Mesenchymal stem cell (in vitro differentiated cells and primary cell): ENCODE measurements at regions not wholly inside any gene's neighbourhood (a gene's known extent, or its start where the extent isn't known, plus 50 kb on each side); places are given as distances from the start of the nearest gene placed in this dataset.

ENCODE experiments used
- DNase-seq: peaks from one replicate; pipeline ENCODE4 v3.0.0-alpha.2; 2013
- H2AFZ ChIP-seq: one replicate; pipeline ENCODE4 v1.6.1; 2013; ENCODE audit warnings: low read depth, mild to moderate bottlenecking, control low read depth, inconsistent platforms, low read length, moderate library complexity
- H2AK5ac ChIP-seq: 2 replicates; pipeline ENCODE4 v1.6.1; 2013; ENCODE audit warnings: low read length, moderate library complexity, mild to moderate bottlenecking, inconsistent platforms; ENCODE audit not compliant: severe bottlenecking
- H2BK120ac ChIP-seq: one replicate; pipeline ENCODE4 v1.6.1; 2013; ENCODE audit warnings: low read depth, mild to moderate bottlenecking, inconsistent platforms, low read length, moderate library complexity
- H2BK12ac ChIP-seq, 2 experiments: one replicate each; pipeline ENCODE4 v1.6.1; 2013; ENCODE audit warnings: inconsistent platforms in 2 of 2, low read length in 2 of 2, mild to moderate bottlenecking in 2 of 2, moderate library complexity in 2 of 2, control low read depth in 1 of 2
- H2BK15ac ChIP-seq: one replicate; pipeline ENCODE4 v1.6.1; 2013; ENCODE audit warnings: mild to moderate bottlenecking, low read depth, inconsistent platforms; ENCODE audit not compliant: poor library complexity, severe bottlenecking
- H2BK5ac ChIP-seq: 2 replicates; pipeline ENCODE4 v1.6.1; 2013; ENCODE audit warnings: low read depth, mild to moderate bottlenecking, low read length, control low read depth, inconsistent platforms; ENCODE audit not compliant: poor library complexity, severe bottlenecking
- H3K14ac ChIP-seq, 2 experiments: one replicate each; pipeline ENCODE4 v1.6.1; 2013; ENCODE audit warnings: inconsistent platforms in 2 of 2, low read length in 2 of 2, control low read depth in 1 of 2, mild to moderate bottlenecking in 1 of 2, moderate library complexity in 1 of 2
- H3K18ac ChIP-seq, 2 experiments: one replicate each; pipeline ENCODE4 v1.6.1; 2013; ENCODE audit warnings: inconsistent platforms in 2 of 2, low read length in 2 of 2, control low read depth in 1 of 2, low read depth in 1 of 2, mild to moderate bottlenecking in 1 of 2
- H3K23ac ChIP-seq, 2 experiments: one replicate each; pipeline ENCODE4 v1.6.1; 2013; ENCODE audit warnings: inconsistent platforms in 2 of 2, low read length in 2 of 2, mild to moderate bottlenecking in 2 of 2, moderate library complexity in 2 of 2, control low read depth in 1 of 2
- H3K27ac ChIP-seq: 2 replicates; pipeline ENCODE4 v1.5.1; 2013; ENCODE audit warnings: mild to moderate bottlenecking, moderate library complexity, low read length, control low read depth, inconsistent platforms; ENCODE audit not compliant: poor library complexity, severe bottlenecking
- H3K27me3 ChIP-seq, 2 experiments: 2 replicates each; pipeline versions ENCODE4 v1.6.1 to v1.7.0; 2013; ENCODE audit warnings: low read length in 2 of 2, mild to moderate bottlenecking in 2 of 2, moderate library complexity in 2 of 2, control low read depth in 1 of 2, inconsistent platforms in 1 of 2; ENCODE audit not compliant: control insufficient read depth in 1 of 2, insufficient read depth in 1 of 2
- H3K36me3 ChIP-seq, 2 experiments: 2 replicates each; pipeline versions ENCODE4 v1.6.1 to v1.7.0; 2013; ENCODE audit warnings: low read length in 2 of 2, control low read depth in 1 of 2, inconsistent platforms in 1 of 2, low read depth in 1 of 2, mild to moderate bottlenecking in 1 of 2; ENCODE audit not compliant: insufficient read depth in 2 of 2, control insufficient read depth in 1 of 2
- H3K4ac ChIP-seq, 2 experiments: one replicate each; pipeline ENCODE4 v1.6.1; 2013; ENCODE audit warnings: inconsistent platforms in 2 of 2, low read length in 2 of 2, mild to moderate bottlenecking in 2 of 2, moderate library complexity in 2 of 2, control low read depth in 1 of 2, low read depth in 1 of 2
- H3K4me1 ChIP-seq: 2 replicates; pipeline ENCODE4 v1.6.1; 2013; ENCODE audit warnings: low read depth, low read length, control low read depth; ENCODE audit not compliant: control insufficient read depth, insufficient read depth
- H3K4me2 ChIP-seq: 2 replicates; pipeline ENCODE4 v1.6.1; 2013; ENCODE audit warnings: low read length, mild to moderate bottlenecking, inconsistent platforms; ENCODE audit not compliant: poor library complexity, severe bottlenecking
- H3K4me3 ChIP-seq, 2 experiments: 2 replicates each; pipeline versions ENCODE4 v1.5.1 to v1.7.0; 2013; ENCODE audit warnings: low read length in 2 of 2, mild to moderate bottlenecking in 2 of 2, control low read depth in 1 of 2, low read depth in 1 of 2; ENCODE audit not compliant: insufficient read depth in 1 of 2
- H3K79me1 ChIP-seq: replicated peaks from 2 replicates; pipeline ENCODE4 v1.6.1; 2013; ENCODE audit warnings: mild to moderate bottlenecking, control low read depth, low read length, inconsistent platforms; ENCODE audit not compliant: poor library complexity, severe bottlenecking
- H3K9ac ChIP-seq: 2 replicates; pipeline ENCODE4 v1.7.0; 2013; ENCODE audit warnings: mild to moderate bottlenecking, low read length, moderate library complexity
- H3K9me3 ChIP-seq: 2 replicates; pipeline ENCODE4 v1.7.0; 2013; ENCODE audit warnings: mild to moderate bottlenecking, low read length; ENCODE audit not compliant: control insufficient read depth
- H4K8ac ChIP-seq: one replicate; pipeline ENCODE4 v1.6.1; 2013; ENCODE audit warnings: inconsistent platforms, mild to moderate bottlenecking, low read length, moderate library complexity
- H4K91ac ChIP-seq: one replicate; pipeline ENCODE4 v1.6.1; 2013; ENCODE audit warnings: mild to moderate bottlenecking, low read length, inconsistent platforms
- WGBS: methylation state at CpG from one replicate; pipeline ENCODE4 v1.1.7; 2013; ENCODE audit warnings: mixed read lengths; 5-methylcytosine and 5-hydroxymethylcytosine counted together

GRCh38 chr18:25743646-25744151 is 346.7 kb downstream of the SS18 start:
- no peak overlapping the region for H3K9ac ChIP-seq
- H3K14ac ChIP-seq, result no peak overlapping the region
- peaks cover 4% of the 10 kb centered on the region for H3K4me1 ChIP-seq
- H4K8ac ChIP-seq, result no peak overlapping the region
- no peak overlapping the region for H4K91ac ChIP-seq
- no peak overlapping the region for H3K23ac ChIP-seq
- H3K4me3 ChIP-seq, result no peak overlapping the region
- H2AFZ ChIP-seq, result no peak overlapping the region
- H2AK5ac ChIP-seq, result no peak overlapping the region
- H3K18ac ChIP-seq, result no peak overlapping the region
- no peaks in the 10 kb centered on the region for H3K9me3 ChIP-seq
- peak overlapping the region in 1 of 2 experiments; percentile 7 for H2BK12ac ChIP-seq
- no peak overlapping the region for H2BK120ac ChIP-seq
- no peak for DNase-seq
- no peaks in the 10 kb centered on the region for H3K36me3 ChIP-seq
- no peak overlapping the region for H3K27ac ChIP-seq
- 51% methylated on average over 7 of the region's 7 CpGs for WGBS
- H3K27me3 ChIP-seq, result peaks cover 0 to 10% of the 10 kb centered on the region in 2 experiments
- no peak overlapping the region for H2BK5ac ChIP-seq
- no peaks in the 10 kb centered on the region for H3K79me1 ChIP-seq
- H3K4me2 ChIP-seq, result no peak overlapping the region
- no peak overlapping the region for H3K4ac ChIP-seq
- no peak overlapping the region for H2BK15ac ChIP-seq

DNA sequence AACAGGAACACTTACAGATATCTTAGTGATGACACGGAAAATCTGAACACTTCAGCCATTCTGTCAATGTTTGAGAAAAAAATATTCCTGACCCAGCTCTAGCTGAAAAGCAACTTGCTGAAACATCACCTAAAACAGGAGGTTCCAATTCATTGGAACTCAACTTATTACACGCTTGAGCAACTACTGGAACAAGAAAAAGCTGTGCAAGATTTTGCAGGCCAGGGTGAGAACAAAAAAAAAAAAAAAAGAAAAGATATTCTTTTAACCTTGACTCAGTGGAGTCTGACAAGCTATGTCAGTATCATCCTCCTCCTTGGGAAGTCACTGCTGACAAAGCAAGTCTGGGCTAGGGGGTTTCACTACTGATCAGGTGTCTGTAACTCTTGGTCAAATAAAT is 351.0 kb downstream of the SS18 start:
- Histone ChIP-seq H3K27ac (peak overlapping the region; percentile 48), H4K91ac (no peak overlapping the region), H3K4me2 (no peak overlapping the region), H3K23ac (no peak overlapping the region), H2BK12ac (no peak overlapping the region), H2BK5ac (no peak overlapping the region), H4K8ac (no peak overlapping the region), H3K4me3 (no peak overlapping the region), H2BK15ac (no peak overlapping the region), H3K14ac (no peak overlapping the region), H3K9ac (no peak overlapping the region), H3K36me3 (no peaks in the 10 kb centered on the region), H2AK5ac (no peak overlapping the region), H3K79me1 (no peaks in the 10 kb centered on the region), H2AFZ (no peak overlapping the region), H2BK120ac (no peak overlapping the region), H3K9me3 (no peaks in the 10 kb centered on the region), H3K4me1 (peaks cover 12% of the 10 kb centered on the region), H3K18ac (no peak overlapping the region), H3K4ac (no peak overlapping the region), H3K27me3 (peaks cover 0 to 16% of the 10 kb centered on the region in 2 experiments)
- 91% methylated on average over 1 of the region's 2 CpGs for WGBS
- no peak for DNase-seq

- Histone ChIP-seq H3K9ac (no peak overlapping the region), H2AK5ac (peak overlapping the region; percentile 20), H3K36me3 (no peaks in the 10 kb centered on the region), H4K8ac (no peak overlapping the region), H3K4me3 (no peak overlapping the region), H3K9me3 (no peaks in the 10 kb centered on the region), H3K27ac (no peak overlapping the region), H2BK120ac (no peak overlapping the region), H3K18ac (no peak overlapping the region), H2AFZ (peak overlapping the region; percentile 31), H3K4me1 (peaks cover 12% of the 10 kb centered on the region), H3K14ac (no peak overlapping the region), H2BK5ac (no peak overlapping the region), H3K27me3 (peaks cover 0 to 17% of the 10 kb centered on the region in 2 experiments), H3K23ac (no peak overlapping the region), H3K4me2 (no peak overlapping the region), H4K91ac (no peak overlapping the region), H2BK12ac (peak overlapping the region in 1 of 2 experiments; percentile 4), H2BK15ac (no peak overlapping the region), H3K4ac (no peak overlapping the region), H3K79me1 (no peaks in the 10 kb centered on the region)
- DNase-seq, result peak; percentile 88
- 58% methylated on average over 6 of the region's 7 CpGs for WGBS
Observed at GRCh38 chr18:25737710-25738311, 352.6 kb downstream of the SS18 start.

DNA sequence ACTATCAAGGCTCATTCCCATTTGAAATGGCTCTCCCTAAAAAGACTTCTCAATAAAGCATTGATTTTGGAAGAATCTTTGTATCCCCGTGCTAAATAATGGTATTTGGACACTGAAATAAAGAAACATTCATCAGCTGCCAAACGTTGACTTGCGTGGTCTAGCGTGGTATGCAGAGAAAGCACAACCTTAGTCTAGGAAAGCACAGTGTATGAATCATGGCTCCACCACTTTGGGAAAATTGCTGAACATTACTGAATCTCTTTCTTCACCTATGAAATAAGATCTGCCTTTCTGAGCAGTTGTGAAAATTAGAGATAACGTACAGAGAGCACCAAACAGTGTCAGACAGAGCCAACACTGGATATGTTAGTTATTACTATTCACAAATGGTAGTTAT is 353.9 kb downstream of the SS18 start:
- 85% methylated on average over 5 of the region's 5 CpGs for WGBS
- Histone ChIP-seq H3K36me3 (no peaks in the 10 kb centered on the region), H4K8ac (no peak overlapping the region), H3K27me3 (peaks cover 0 to 11% of the 10 kb centered on the region in 2 experiments), H2BK120ac (no peak overlapping the region), H2BK12ac (no peak overlapping the region), H3K18ac (no peak overlapping the region), H3K4me1 (peaks cover 10% of the 10 kb centered on the region), H3K4ac (no peak overlapping the region), H2BK15ac (no peak overlapping the region), H3K9ac (no peak overlapping the region), H2AK5ac (no peak overlapping the region), H3K4me2 (no peak overlapping the region), H3K9me3 (no peaks in the 10 kb centered on the region), H3K79me1 (no peaks in the 10 kb centered on the region), H3K27ac (no peak overlapping the region), H4K91ac (no peak overlapping the region), H3K14ac (no peak overlapping the region), H2AFZ (no peak overlapping the region), H2BK5ac (no peak overlapping the region), H3K4me3 (no peak overlapping the region), H3K23ac (no peak overlapping the region)
- no peak for DNase-seq
